ENCODE measurements at regions not wholly inside any gene's neighbourhood (a gene's known extent, or its start where the extent isn't known, plus 50 kb on each side); places are given as distances from the start of the nearest gene placed in this dataset.
"Not testable (repeated sequence)": the region's sequence is repeated elsewhere in the genome, so short reads cannot be mapped to it uniquely, and the experiment has no call there.

- BruUV-seq (replicated peaks) = no TSS peak
- Mint-ChIP-seq H3K4me3 (ENCODE audit: low read depth, unreplicated experiment) (no peak overlapping the region), H3K27me3 (ENCODE audit: unreplicated experiment) (no peaks in the 10 kb centered on the region), H3K4me1 (ENCODE audit: low read depth, unreplicated experiment) (no peaks in the 10 kb centered on the region), H3K36me3 (ENCODE audit: insufficient read depth, unreplicated experiment) (no peaks in the 10 kb centered on the region), H3K27ac (ENCODE audit: unreplicated experiment) (no peak overlapping the region), H3K9me3 (ENCODE audit: low read depth, unreplicated experiment) (no peaks in the 10 kb centered on the region)
- intact Hi-C loops (cut with micrococcal nuclease; ENCODE audit: unreplicated experiment) = no loop called here
- no peak for TF ChIP-seq CTCF (IDR thresholded peaks at IDR 0.05; ENCODE audit: unreplicated experiment)
- CTCF ChIA-PET = no interaction called here
- no peak for DNase-seq
Measured at GRCh38 chr21:28683982-28684752, 308.5 kb downstream of the LTN1 start.

GRCh38 chr21:28682884-28683283 is 309.8 kb downstream of the LTN1 start:
- DNase-seq; intact Hi-C loops (cut with micrococcal nuclease; ENCODE audit: unreplicated experiment); H3K36me3 Mint-ChIP-seq (ENCODE audit: insufficient read depth, unreplicated experiment); H3K27me3 Mint-ChIP-seq (ENCODE audit: unreplicated experiment); BruUV-seq (replicated peaks); H3K4me3 Mint-ChIP-seq (ENCODE audit: low read depth, unreplicated experiment); H3K27ac Mint-ChIP-seq (ENCODE audit: unreplicated experiment); H3K9me3 Mint-ChIP-seq (ENCODE audit: low read depth, unreplicated experiment); CTCF ChIA-PET; H3K4me1 Mint-ChIP-seq (ENCODE audit: low read depth, unreplicated experiment): not testable (repeated sequence)

GRCh38 chr21:28677096-28677495 is 315.6 kb downstream of the LTN1 start:
- CTCF ChIA-PET; intact Hi-C loops (cut with micrococcal nuclease; ENCODE audit: unreplicated experiment); H3K4me3 Mint-ChIP-seq (ENCODE audit: low read depth, unreplicated experiment); H3K27ac Mint-ChIP-seq (ENCODE audit: unreplicated experiment); H3K27me3 Mint-ChIP-seq (ENCODE audit: unreplicated experiment); BruUV-seq (replicated peaks); H3K9me3 Mint-ChIP-seq (ENCODE audit: low read depth, unreplicated experiment); H3K36me3 Mint-ChIP-seq (ENCODE audit: insufficient read depth, unreplicated experiment); DNase-seq; H3K4me1 Mint-ChIP-seq (ENCODE audit: low read depth, unreplicated experiment): not testable (repeated sequence)

- no peak for TF ChIP-seq CTCF (IDR thresholded peaks at IDR 0.05; ENCODE audit: unreplicated experiment)
- intact Hi-C loops (cut with micrococcal nuclease; ENCODE audit: unreplicated experiment) = no loop called here
- no peaks in the 10 kb centered on the region for H3K27me3 Mint-ChIP-seq (ENCODE audit: unreplicated experiment)
- DNase-seq = no peak
- peaks cover 2% of the 10 kb centered on the region for H3K9me3 Mint-ChIP-seq (ENCODE audit: low read depth, unreplicated experiment)
- H3K4me1 Mint-ChIP-seq (ENCODE audit: low read depth, unreplicated experiment) = no peaks in the 10 kb centered on the region
- no TSS peak for BruUV-seq (replicated peaks)
- H3K4me3 Mint-ChIP-seq (ENCODE audit: low read depth, unreplicated experiment) = no peak overlapping the region
- CTCF ChIA-PET = interaction anchor here (0.6 kb wide), 1 partner anchor 11 kb away, joined by 3 read pairs; no protein-coding TSS in a partner anchor
- no peaks in the 10 kb centered on the region for H3K36me3 Mint-ChIP-seq (ENCODE audit: insufficient read depth, unreplicated experiment)
- no peak overlapping the region for H3K27ac Mint-ChIP-seq (ENCODE audit: unreplicated experiment)
Measured at GRCh38 chr21:28675331-28676041, 317.2 kb downstream of the LTN1 start.

- Mint-ChIP-seq H3K9me3 (ENCODE audit: low read depth, unreplicated experiment) (peaks cover 2% of the 10 kb centered on the region), H3K4me3 (ENCODE audit: low read depth, unreplicated experiment) (no peak overlapping the region), H3K4me1 (ENCODE audit: low read depth, unreplicated experiment) (no peaks in the 10 kb centered on the region), H3K27ac (ENCODE audit: unreplicated experiment) (no peak overlapping the region), H3K36me3 (ENCODE audit: insufficient read depth, unreplicated experiment) (no peaks in the 10 kb centered on the region), H3K27me3 (ENCODE audit: unreplicated experiment) (no peaks in the 10 kb centered on the region)
- intact Hi-C loops (cut with micrococcal nuclease; ENCODE audit: unreplicated experiment) = no loop called here
- no peak for TF ChIP-seq CTCF (IDR thresholded peaks at IDR 0.05; ENCODE audit: unreplicated experiment)
- no TSS peak for BruUV-seq (replicated peaks)
- no peak for DNase-seq
- CTCF ChIA-PET = interaction anchor here (0.6 kb wide), 1 partner anchor 10 kb away, joined by 3 read pairs; no protein-coding TSS in a partner anchor
Measured at GRCh38 chr21:28674763-28675162, 317.9 kb downstream of the LTN1 start.
